Uterus (tissue), 3 donors: ENCODE measurements at regions not wholly inside any gene's neighbourhood (a gene's known extent, or its start where the extent isn't known, plus 50 kb on each side); places are given as distances from the start of the nearest gene placed in this dataset.

Experiments
- DNase-seq, 2 donors: peaks; one replicate each; pipeline ENCODE4 v3.0.0-alpha.2; 2019 to 2020
- H3K27ac ChIP-seq, 2 donors: fragments of 200-600 bp; sonication (generic); 1 replicate in 1 of 2; 2 replicates in 1 of 2; pipeline ENCODE4 v1.5.1; 2016 to 2018
- H3K27me3 ChIP-seq, 2 donors: fragments of 200-600 bp; sonication (generic); one replicate each; pipeline ENCODE4 v1.5.1; 2018 to 2019; ENCODE audit warnings: control low read depth in 1 of 2
- H3K36me3 ChIP-seq, 2 donors: fragments of 200-600 bp; sonication (generic); one replicate each; pipeline ENCODE4 v1.5.1; 2019; ENCODE audit warnings: control low read depth in 1 of 2
- H3K4me1 ChIP-seq, 2 donors: fragments of 200-600 bp; sonication (generic); one replicate each; pipeline ENCODE4 v1.5.1; 2018 to 2019; ENCODE audit warnings: control low read depth in 1 of 2
- H3K4me3 ChIP-seq, 2 donors: fragments of 200-600 bp; sonication (generic); 1 replicate in 1 of 2; 2 replicates in 1 of 2; pipeline ENCODE4 v1.5.1; 2018 to 2019; ENCODE audit warnings: mild to moderate bottlenecking in 1 of 2
- H3K9me3 ChIP-seq, 2 donors: fragments of 200-600 bp; sonication (generic); one replicate each; pipeline ENCODE4 v1.5.1; 2019; ENCODE audit warnings: control low read depth in 1 of 2
- CTCF ChIP-seq, 4 experiments: fragments of 200-600 bp in 2 of 4; fragments of 450-650 bp in 2 of 4; sonication (generic) in 2 of 4; IDR thresholded peaks; one replicate each; pipeline ENCODE4 v1.5.1; 2016 to 2019; ENCODE audit warnings: antibody characterized with exemption in 4 of 4, mild to moderate bottlenecking in 2 of 4, moderate library complexity in 1 of 4
- POLR2A ChIP-seq, 2 donors: fragments of 450-650 bp; IDR thresholded peaks; one replicate each; pipeline ENCODE4 v1.6.1; 2016; ENCODE audit warnings: antibody characterized with exemption in 2 of 2, mild to moderate bottlenecking in 1 of 2, moderate library complexity in 1 of 2
- intact Hi-C: fragments of 100-400 bp; cut with DNase I; formaldehyde crosslinking; loops from one replicate; pipeline ENCODE4 v1.15.1; 2023; ENCODE audit warnings: low total_unique reads
- donor health status: DM: yes; HTN: yes; CAD: no.

GRCh38 chr3:164365242-164365641 lies 713.1 kb downstream of the SI start:
- no peak overlapping the region for H3K4me3 ChIP-seq
- H3K4me1 ChIP-seq = no peaks in the 10 kb centered on the region
- intact Hi-C loops = no loop called here
- no peak for TF ChIP-seq POLR2A (IDR thresholded peaks at IDR 0.05)
- no peak for TF ChIP-seq CTCF (IDR thresholded peaks at IDR 0.05)
- no peaks in the 10 kb centered on the region for H3K9me3 ChIP-seq
- no peaks in the 10 kb centered on the region for H3K36me3 ChIP-seq
- DNase-seq = no peak
- no peak overlapping the region for H3K27ac ChIP-seq
- H3K27me3 ChIP-seq = no peaks in the 10 kb centered on the region

GRCh38 chr3:164364111-164364510 lies 714.2 kb downstream of the SI start:
- no peaks in the 10 kb centered on the region for H3K4me1 ChIP-seq
- TF ChIP-seq POLR2A (IDR thresholded peaks at IDR 0.05) = no peak
- TF ChIP-seq CTCF (IDR thresholded peaks at IDR 0.05) = no peak
- intact Hi-C loops = no loop called here
- no peak for DNase-seq
- no peaks in the 10 kb centered on the region for H3K36me3 ChIP-seq
- no peak overlapping the region for H3K4me3 ChIP-seq
- H3K27ac ChIP-seq = no peak overlapping the region
- H3K9me3 ChIP-seq = no peaks in the 10 kb centered on the region
- H3K27me3 ChIP-seq = no peaks in the 10 kb centered on the region

- Histone ChIP-seq H3K4me1 (no peaks in the 10 kb centered on the region), H3K27ac (no peak overlapping the region), H3K9me3 (no peaks in the 10 kb centered on the region), H3K4me3 (no peak overlapping the region), H3K27me3 (no peaks in the 10 kb centered on the region), H3K36me3 (no peaks in the 10 kb centered on the region)
- intact Hi-C loops = no loop called here
- DNase-seq = no peak
- TF ChIP-seq POLR2A (IDR thresholded peaks at IDR 0.05) (no peak), CTCF (IDR thresholded peaks at IDR 0.05) (no peak)
These were observed 717.4 kb downstream of the SI start for GRCh38 chr3:164360738-164361406.

GRCh38 chr3:164360078-164360578 lies 718.2 kb downstream of the SI start:
- Histone ChIP-seq H3K9me3 (no peaks in the 10 kb centered on the region), H3K4me1 (no peaks in the 10 kb centered on the region), H3K27me3 (no peaks in the 10 kb centered on the region), H3K4me3 (no peak overlapping the region), H3K27ac (no peak overlapping the region), H3K36me3 (no peaks in the 10 kb centered on the region)
- intact Hi-C loops = no loop called here
- DNase-seq = no peak
- TF ChIP-seq CTCF (IDR thresholded peaks at IDR 0.05) (no peak), POLR2A (IDR thresholded peaks at IDR 0.05) (no peak)

- TF ChIP-seq POLR2A (IDR thresholded peaks at IDR 0.05) = no peak
- TF ChIP-seq CTCF (IDR thresholded peaks at IDR 0.05) = no peak
These were observed 725.3 kb downstream of the SI start for GRCh38 chr3:164352991-164353390.

More at GRCh38 chr3:164352991-164353390, 725.3 kb downstream of the SI start:
- Histone ChIP-seq H3K36me3 (no peaks in the 10 kb centered on the region), H3K4me3 (no peak overlapping the region), H3K4me1 (no peaks in the 10 kb centered on the region), H3K9me3 (no peaks in the 10 kb centered on the region), H3K27me3 (no peaks in the 10 kb centered on the region), H3K27ac (no peak overlapping the region)
- intact Hi-C loops = no loop called here
- DNase-seq = no peak
